GM18867 (cell line): ENCODE measurements at regions not wholly inside any gene's neighbourhood (a gene's known extent, or its start where the extent isn't known, plus 50 kb on each side); places are given as distances from the start of the nearest gene placed in this dataset.
"Not testable (repeated sequence)": the region's sequence is repeated elsewhere in the genome, so short reads cannot be mapped to it uniquely, and the experiment has no call there.

ENCODE experiments used
- ATAC-seq: cut with Tn5 transposase; IDR thresholded peaks from one replicate; pipeline ENCODE4 v1.9.1; 2021; ENCODE audit warnings: mild to moderate bottlenecking, moderate library complexity; ENCODE audit not compliant: unreplicated experiment

DNA sequence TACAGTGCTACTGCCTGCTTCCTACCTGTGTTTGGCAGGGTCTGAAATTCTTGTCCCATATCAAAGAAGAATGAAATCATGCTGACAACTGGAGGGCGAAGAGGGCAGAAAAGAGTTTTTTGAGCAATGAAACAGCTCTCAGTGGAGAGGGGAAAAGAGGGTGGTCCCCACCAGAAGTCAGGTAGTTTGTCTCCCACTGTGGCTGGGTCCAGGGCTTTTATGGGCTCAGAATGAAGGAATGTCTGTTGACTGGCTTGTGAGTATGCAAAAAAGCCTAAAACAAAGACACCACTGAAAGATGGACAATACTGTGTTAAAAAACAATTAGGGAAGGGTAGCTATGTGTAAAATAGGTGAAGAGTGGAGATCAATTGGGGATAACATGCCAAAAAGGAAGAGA is 115.0 kb downstream of the ADAM29 start:
- no peak for ATAC-seq

DNA sequence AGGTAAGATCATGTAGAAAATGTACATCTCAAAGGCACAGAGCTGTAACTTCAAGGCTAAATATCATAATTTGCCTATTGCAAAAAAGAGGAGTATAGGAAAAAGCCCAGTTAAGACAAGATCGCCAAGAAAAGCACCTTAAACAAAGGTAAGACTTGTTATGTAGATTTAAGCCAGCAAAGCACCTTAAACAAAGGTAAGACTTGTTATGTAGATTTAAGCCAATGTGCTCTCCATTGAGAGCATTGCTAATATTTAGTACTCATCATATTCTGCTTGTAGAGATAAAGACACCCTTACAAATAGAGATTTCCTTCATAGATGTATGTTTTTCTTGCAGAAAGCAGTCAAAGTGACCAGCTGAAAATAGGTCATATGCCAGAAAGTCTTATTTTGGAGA is 115.8 kb downstream of the ADAM29 start:
- ATAC-seq, result no peak

DNA sequence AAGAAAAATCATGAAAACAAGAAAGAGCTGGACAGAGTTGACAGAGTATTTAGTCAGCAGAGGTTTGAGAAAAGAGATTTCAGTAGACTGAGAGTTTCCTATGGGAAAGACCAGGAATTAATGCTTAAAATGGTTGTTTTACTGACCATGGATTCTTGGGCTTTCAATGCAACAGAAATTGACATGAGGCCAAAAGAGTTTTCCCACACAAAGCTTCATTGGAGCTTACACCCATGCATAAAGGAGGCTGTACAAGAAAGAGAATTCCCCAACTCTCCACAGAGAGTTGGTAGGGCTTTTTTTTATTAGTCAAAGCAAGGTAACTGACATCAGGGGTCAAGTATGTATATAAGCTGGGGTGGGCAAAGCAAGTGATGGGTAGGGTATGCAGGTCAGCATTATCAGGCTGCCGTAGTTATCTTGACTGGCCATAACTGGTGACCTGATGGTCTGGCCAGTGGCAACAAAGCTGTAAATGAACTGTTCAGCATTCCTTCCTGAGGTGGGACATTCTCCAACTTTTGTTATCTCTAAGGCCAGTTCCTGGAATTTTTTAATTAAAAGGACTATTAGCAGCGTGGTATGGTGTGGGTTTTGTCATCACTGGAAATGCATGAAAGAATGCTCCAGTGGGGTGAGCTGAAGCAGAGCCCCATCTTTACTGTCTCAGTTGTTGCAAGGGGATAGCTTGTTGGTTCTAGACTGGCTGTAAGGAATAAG is 117.0 kb downstream of the ADAM29 start:
- ATAC-seq, result no peak

GRCh38 chr4:175035905-175036304 is 117.7 kb downstream of the ADAM29 start:
- peak; percentile 78 for ATAC-seq

DNA sequence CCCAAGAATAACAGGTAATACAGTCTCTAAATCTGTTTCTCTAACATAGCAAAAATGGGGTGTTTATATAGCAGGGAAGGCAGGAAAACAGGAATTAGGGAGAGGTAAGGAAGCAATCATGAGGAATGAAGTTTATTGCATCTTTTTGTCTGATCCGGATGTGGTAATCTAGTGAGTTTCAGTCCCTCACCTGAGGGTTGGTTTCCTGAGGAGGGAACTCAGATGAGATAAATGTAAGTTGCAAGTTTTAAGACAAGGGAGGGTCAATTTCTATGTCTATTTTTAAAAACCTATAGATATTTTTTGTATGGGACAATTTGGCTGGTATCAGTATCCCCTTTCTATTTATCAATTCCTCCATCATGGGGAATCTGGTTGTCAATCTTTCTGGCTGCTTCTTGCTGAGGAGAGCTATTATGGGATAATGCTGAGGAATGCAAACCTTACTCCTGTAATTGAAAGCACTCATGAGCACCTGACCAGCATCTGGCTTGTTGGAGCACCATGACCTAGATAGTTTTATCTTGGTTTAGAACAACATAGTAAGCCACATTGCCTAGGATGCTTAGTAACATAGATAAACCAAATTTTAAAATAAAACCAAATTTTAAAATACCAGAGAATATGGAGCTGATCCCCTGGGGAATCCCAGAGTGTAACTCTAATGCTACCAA is 130.1 kb downstream of the ADAM29 start:
- no peak for ATAC-seq

- no peak for ATAC-seq
Measured at GRCh38 chr4:175048906-175049305, 130.7 kb downstream of the ADAM29 start.

GRCh38 chr4:175051974-175052373 is 133.8 kb downstream of the ADAM29 start:
- ATAC-seq, result no peak

GRCh38 chr4:175054980-175055379 is 136.8 kb downstream of the ADAM29 start:
- peak; percentile 61 for ATAC-seq

GRCh38 chr4:175062183-175062592 is 144.0 kb downstream of the ADAM29 start:
- ATAC-seq, result no peak

DNA sequence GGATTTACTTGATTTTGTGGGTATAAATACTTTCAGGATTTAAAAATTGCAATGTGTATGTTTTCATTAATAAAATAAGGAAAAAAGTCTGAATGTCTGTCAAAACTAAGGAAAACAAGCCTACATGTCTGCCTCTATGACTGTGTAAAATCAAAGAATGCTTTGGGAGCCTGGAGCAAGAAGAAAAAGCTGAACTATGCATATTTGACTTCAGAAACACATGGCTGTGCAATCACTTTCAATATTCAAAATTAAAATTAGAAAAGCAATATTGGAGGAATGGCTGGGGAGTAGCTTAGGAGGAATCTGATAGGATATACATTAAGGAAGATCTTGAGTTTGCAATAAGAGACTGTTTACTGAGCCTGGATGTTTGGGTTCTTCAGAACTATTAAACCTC is 147.1 kb downstream of the ADAM29 start:
- no peak for ATAC-seq

DNA sequence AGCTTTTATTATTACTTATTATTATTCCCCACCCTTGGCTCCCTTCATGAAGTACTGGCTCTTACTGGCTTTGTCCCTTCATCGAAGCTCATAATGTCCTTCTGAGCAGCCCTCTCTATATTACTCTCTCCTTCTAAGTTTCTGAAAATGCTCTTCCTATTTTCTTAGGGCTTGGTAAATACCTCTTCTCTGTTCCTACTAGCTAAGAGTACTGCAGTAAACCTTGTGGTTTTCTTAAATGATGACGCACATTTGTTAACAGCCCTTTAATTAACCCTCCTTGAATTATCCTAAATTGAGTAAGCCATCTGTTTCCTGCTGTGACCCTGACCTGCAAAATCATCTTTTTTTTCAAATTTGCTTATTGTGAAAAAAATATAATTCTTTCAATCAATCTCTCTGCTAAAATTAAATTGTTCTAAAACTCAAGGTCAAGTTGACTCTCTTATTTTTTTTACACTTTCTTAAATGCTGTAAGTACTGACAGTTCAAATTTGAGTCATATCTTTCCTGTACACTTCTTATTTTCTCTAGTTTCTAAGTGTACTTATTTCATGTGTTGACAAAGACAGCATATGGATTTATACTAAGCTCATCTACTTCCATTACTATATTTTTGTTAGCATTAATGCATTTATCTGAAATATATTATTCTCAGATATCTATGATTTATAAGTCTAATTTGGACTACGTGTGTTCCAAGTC is 148.9 kb downstream of the ADAM29 start:
- ATAC-seq, result peak; percentile 48

DNA sequence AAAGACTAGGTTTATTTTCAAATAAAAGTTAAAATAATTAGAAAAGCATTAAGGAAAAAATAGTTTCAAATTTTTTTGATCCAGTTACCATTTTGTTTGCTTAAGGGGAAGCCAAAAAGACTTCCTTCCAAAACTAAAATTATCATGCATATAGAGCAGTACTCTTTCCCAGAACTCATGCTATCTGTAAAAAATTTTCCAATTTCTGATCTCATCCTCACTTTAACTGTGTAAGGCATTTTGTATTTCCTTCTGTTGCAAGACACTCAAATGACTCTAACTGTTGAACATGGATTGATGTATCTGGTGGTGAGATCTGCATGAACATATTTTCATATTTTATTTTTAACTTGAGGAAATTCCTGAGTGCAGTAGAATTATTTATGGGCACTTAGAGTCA is 150.1 kb downstream of the ADAM29 start:
- ATAC-seq, result no peak

DNA sequence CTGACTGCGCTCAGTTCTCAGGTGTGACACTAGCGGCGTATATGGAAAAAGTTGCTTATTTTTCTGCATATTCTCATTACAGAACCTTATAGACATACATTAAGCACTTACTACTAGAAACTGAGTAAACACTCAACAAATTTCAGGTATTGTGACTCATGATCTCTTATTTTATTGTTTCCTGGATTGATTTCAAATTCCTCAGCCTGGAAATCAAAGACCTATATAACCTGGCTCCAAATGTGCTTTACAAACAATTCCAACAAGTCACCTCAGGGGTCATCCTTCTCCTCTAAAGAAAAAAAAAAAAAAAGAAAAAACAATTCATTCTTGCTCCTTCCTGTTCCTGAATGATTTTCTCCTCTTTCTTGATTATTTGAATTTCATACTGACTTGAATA is 152.3 kb downstream of the ADAM29 start:
- no peak for ATAC-seq

GRCh38 chr4:175071123-175071522 is 153.0 kb downstream of the ADAM29 start:
- no peak for ATAC-seq

DNA sequence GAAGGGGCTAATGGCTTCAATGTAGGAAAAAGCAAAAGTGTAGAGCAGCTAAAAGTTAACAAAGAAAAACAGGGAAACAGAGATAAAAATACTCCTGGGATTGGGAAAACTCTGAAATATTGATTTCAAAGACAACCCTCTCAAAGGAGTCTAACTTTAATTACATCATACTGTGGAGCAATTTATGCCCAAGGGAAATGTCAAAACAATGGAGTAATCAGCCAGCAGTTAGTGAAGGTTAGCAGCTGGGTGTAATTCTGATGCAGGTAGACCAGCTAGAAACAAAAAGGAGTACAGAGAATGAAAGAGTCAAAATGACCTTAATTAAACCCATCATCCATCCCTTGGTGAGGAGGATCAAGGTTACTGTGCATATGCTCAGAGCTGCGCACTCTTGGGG is 169.0 kb downstream of the ADAM29 start:
- ATAC-seq, result no peak

- no peak for ATAC-seq
Measured at GRCh38 chr4:175090116-175090515, 172.0 kb downstream of the ADAM29 start.

GRCh38 chr4:175091649-175092048 is 173.5 kb downstream of the ADAM29 start:
- no peak for ATAC-seq

- ATAC-seq, result no peak
Measured at GRCh38 chr4:175092114-175092513, 174.0 kb downstream of the ADAM29 start.

- not testable (repeated sequence) for ATAC-seq
Measured at GRCh38 chr4:175093055-175093454, 174.9 kb downstream of the ADAM29 start.

GRCh38 chr4:175103403-175103802 is 185.2 kb downstream of the ADAM29 start:
- no peak for ATAC-seq

GRCh38 chr4:175106301-175106700 is 188.1 kb downstream of the ADAM29 start:
- no peak for ATAC-seq

DNA sequence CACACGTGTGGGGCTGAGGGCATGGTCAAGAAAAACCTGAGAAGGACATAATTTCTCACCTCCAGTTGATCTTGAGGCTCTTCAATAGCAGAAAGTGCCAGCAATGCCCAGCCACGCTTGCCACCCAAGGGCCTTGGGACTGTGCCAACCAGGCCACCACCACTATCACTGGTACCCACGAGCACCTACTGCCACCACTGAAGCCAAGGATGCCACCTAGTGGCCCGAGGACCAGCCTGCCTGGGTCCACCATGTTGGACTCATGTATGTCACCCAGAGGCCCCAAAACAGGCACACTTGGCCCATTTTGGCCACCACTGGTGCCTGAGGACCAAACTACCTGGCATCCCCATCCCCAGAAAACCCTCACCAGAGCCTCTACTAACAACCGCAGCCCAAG is 191.8 kb downstream of the ADAM29 start:
- peak; percentile 97 for ATAC-seq
